Activated CD8-positive, alpha-beta T cell treated with anti-CD3 and anti-CD28 coated beads for 36 hours (primary cell): ENCODE measurements at regions not wholly inside any gene's neighbourhood (a gene's known extent, or its start where the extent isn't known, plus 50 kb on each side); places are given as distances from the start of the nearest gene placed in this dataset.

Experiments
- ATAC-seq: fragments of 200-7000 bp; cut with Tn5 transposase; one replicate; pipeline ENCODE4 v1.10.0; 2021; ENCODE audit warnings: mild to moderate bottlenecking, moderate library complexity
- CTCF ChIA-PET: fragments of 350-600 bp; sonication (Branson Sonifier 250); formaldehyde crosslinking; loops from one replicate; lab custom pipeline; 2021; ENCODE audit warnings: antibody characterized with exemption; lab: Charles Lee
- POLR2A ChIA-PET: fragments of 350-600 bp; sonication (Branson Sonifier 250); formaldehyde crosslinking; loops from one replicate; lab custom pipeline; 2021; ENCODE audit warnings: antibody characterized with exemption; lab: Charles Lee
- DNase-seq: peaks from one replicate; pipeline ENCODE4 v3.0.0-alpha.2; 2020
- H3K27ac Mint-ChIP-seq: one replicate; pipeline ENCODE4 v1.8.0; 2021; ENCODE audit warnings: mild to moderate bottlenecking, mixed read lengths
- H3K27me3 Mint-ChIP-seq: one replicate; pipeline ENCODE4 v1.8.0; 2021; ENCODE audit warnings: mixed read lengths
- H3K36me3 Mint-ChIP-seq: one replicate; pipeline ENCODE4 v1.8.0; 2021; ENCODE audit warnings: low read depth, mixed read lengths
- H3K4me1 Mint-ChIP-seq: one replicate; pipeline ENCODE4 v1.8.0; 2021; ENCODE audit warnings: low read depth, mixed read lengths
- H3K4me3 Mint-ChIP-seq: one replicate; pipeline ENCODE4 v1.8.0; 2021; ENCODE audit warnings: mild to moderate bottlenecking, moderate library complexity, mixed read lengths
- H3K9me3 Mint-ChIP-seq: one replicate; pipeline ENCODE4 v1.8.0; 2021; ENCODE audit warnings: mixed read lengths
- CTCF ChIP-seq: fragments of 200-600 bp; IDR thresholded peaks from one replicate; pipeline ENCODE4 v1.8.0; 2022; ENCODE audit warnings: antibody characterized with exemption, mild to moderate bottlenecking
- intact Hi-C: fragments of 100-400 bp; cut with micrococcal nuclease; formaldehyde crosslinking; loops from one replicate; pipeline ENCODE4 v1.10.0; 2022

- DNase-seq (no peak), ATAC-seq (no peak)
- no peaks in the 10 kb centered on the region for H3K27me3 Mint-ChIP-seq
- H3K36me3 Mint-ChIP-seq: no peaks in the 10 kb centered on the region
- peak overlapping the region; percentile 86 for H3K27ac Mint-ChIP-seq
- POLR2A ChIA-PET: interaction anchor here (1.1 to 1.4 kb wide), 3 partner anchors 11 to 72 kb away, joined by 3 read pairs; no protein-coding TSS in a partner anchor
- CTCF ChIA-PET: interaction anchor here (0.6 to 8.8 kb wide), 20 partner anchors 12 to 381 kb away, joined by 3 to 153 read pairs (median 18); no protein-coding TSS in a partner anchor
- intact Hi-C loops: no loop called here
- no peaks in the 10 kb centered on the region for H3K9me3 Mint-ChIP-seq
- H3K4me1 Mint-ChIP-seq: peaks cover 74% of the 10 kb centered on the region
- peak overlapping the region; percentile 71 for H3K4me3 Mint-ChIP-seq
- TF ChIP-seq CTCF: no peak
Measured at GRCh38 chr1:101310506-101310905, 73.7 kb downstream of the S1PR1 start.

GRCh38 chr1:101311146-101311920 lies 74.5 kb downstream of the S1PR1 start:
- H3K4me1 Mint-ChIP-seq: peaks cover 74% of the 10 kb centered on the region
- H3K36me3 Mint-ChIP-seq: no peaks in the 10 kb centered on the region
- intact Hi-C loops: no loop called here
- H3K27ac Mint-ChIP-seq: peak overlapping the region; percentile 86
- TF ChIP-seq CTCF: no peak
- peak overlapping the region; percentile 55 for H3K4me3 Mint-ChIP-seq
- no peaks in the 10 kb centered on the region for H3K9me3 Mint-ChIP-seq
- ChIA-PET POLR2A (interaction anchor here (0.7 to 1.4 kb wide), 3 partner anchors 12 to 71 kb away, joined by 3 read pairs; no protein-coding TSS in a partner anchor), CTCF (interaction anchor here (0.7 to 8.8 kb wide), 16 partner anchors 12 to 382 kb away, joined by 3 to 153 read pairs (median 22); no protein-coding TSS in a partner anchor)
- ATAC-seq (no peak), DNase-seq (peak; percentile 55)
- no peaks in the 10 kb centered on the region for H3K27me3 Mint-ChIP-seq

- ATAC-seq: no peak
- no peaks in the 10 kb centered on the region for H3K9me3 Mint-ChIP-seq
- H3K27ac Mint-ChIP-seq: peak overlapping the region; percentile 72
- no peak for DNase-seq
- H3K4me3 Mint-ChIP-seq: peak overlapping the region; percentile 55
- H3K4me1 Mint-ChIP-seq: peaks cover 73% of the 10 kb centered on the region
- no peak for TF ChIP-seq CTCF
- intact Hi-C loops: no loop called here
- ChIA-PET CTCF (interaction anchor here (1.1 to 8.8 kb wide), 9 partner anchors 10 to 59 kb away, joined by 3 to 153 read pairs (median 55); no protein-coding TSS in a partner anchor), POLR2A (interaction anchor here (1.3 kb wide), 1 partner anchor 46 kb away, joined by 3 read pairs; no protein-coding TSS in a partner anchor)
- no peaks in the 10 kb centered on the region for H3K27me3 Mint-ChIP-seq
- no peaks in the 10 kb centered on the region for H3K36me3 Mint-ChIP-seq
Measured at GRCh38 chr1:101312147-101312546, 75.3 kb downstream of the S1PR1 start.

- no peak for TF ChIP-seq CTCF
- Mint-ChIP-seq H3K36me3 (no peaks in the 10 kb centered on the region), H3K27ac (no peak overlapping the region), H3K9me3 (no peaks in the 10 kb centered on the region), H3K4me3 (no peak overlapping the region), H3K4me1 (peaks cover 60% of the 10 kb centered on the region), H3K27me3 (no peaks in the 10 kb centered on the region)
- ATAC-seq: no peak
- DNase-seq: no peak
- POLR2A ChIA-PET: interaction anchor here (1.3 kb wide), 1 partner anchor 44 kb away, joined by 3 read pairs; no protein-coding TSS in a partner anchor
- intact Hi-C loops: no loop called here
- CTCF ChIA-PET: interaction anchor here (5.0 to 8.8 kb wide), 3 partner anchors 40 to 53 kb away, joined by 55 to 153 read pairs (median 75); no protein-coding TSS in a partner anchor
Measured at GRCh38 chr1:101313356-101313755, 76.5 kb downstream of the S1PR1 start.

GRCh38 chr1:101314244-101314643 lies 77.4 kb downstream of the S1PR1 start:
- DNase-seq: peak; percentile 69

More at GRCh38 chr1:101314244-101314643, 77.4 kb downstream of the S1PR1 start:
- TF ChIP-seq CTCF: no peak
- ATAC-seq: peak; percentile 56
- H3K4me3 Mint-ChIP-seq: no peak overlapping the region
- H3K36me3 Mint-ChIP-seq: no peaks in the 10 kb centered on the region
- ChIA-PET CTCF (interaction anchor here (1.0 to 8.8 kb wide), 3 partner anchors 15 to 44 kb away, joined by 3 to 153 read pairs (median 4); no protein-coding TSS in a partner anchor), POLR2A (no interaction called here)
- H3K27ac Mint-ChIP-seq: no peak overlapping the region
- H3K9me3 Mint-ChIP-seq: no peaks in the 10 kb centered on the region
- H3K4me1 Mint-ChIP-seq: peaks cover 54% of the 10 kb centered on the region
- intact Hi-C loops: no loop called here
- no peaks in the 10 kb centered on the region for H3K27me3 Mint-ChIP-seq
